ENCODE measurements at regions not wholly inside any gene's neighbourhood (a gene's known extent, or its start where the extent isn't known, plus 50 kb on each side); places are given as distances from the start of the nearest gene placed in this dataset.

- TF ChIP-seq, protein P1, sequence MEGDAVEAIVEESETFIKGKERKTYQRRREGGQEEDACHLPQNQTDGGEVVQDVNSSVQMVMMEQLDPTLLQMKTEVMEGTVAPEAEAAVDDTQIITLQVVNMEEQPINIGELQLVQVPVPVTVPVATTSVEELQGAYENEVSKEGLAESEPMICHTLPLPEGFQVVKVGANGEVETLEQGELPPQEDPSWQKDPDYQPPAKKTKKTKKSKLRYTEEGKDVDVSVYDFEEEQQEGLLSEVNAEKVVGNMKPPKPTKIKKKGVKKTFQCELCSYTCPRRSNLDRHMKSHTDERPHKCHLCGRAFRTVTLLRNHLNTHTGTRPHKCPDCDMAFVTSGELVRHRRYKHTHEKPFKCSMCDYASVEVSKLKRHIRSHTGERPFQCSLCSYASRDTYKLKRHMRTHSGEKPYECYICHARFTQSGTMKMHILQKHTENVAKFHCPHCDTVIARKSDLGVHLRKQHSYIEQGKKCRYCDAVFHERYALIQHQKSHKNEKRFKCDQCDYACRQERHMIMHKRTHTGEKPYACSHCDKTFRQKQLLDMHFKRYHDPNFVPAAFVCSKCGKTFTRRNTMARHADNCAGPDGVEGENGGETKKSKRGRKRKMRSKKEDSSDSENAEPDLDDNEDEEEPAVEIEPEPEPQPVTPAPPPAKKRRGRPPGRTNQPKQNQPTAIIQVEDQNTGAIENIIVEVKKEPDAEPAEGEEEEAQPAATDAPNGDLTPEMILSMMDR (IDR thresholded peaks at IDR 0.05), result no peak
- TF ChIP-seq POLR2A (IDR thresholded peaks at IDR 0.05) (no peak), POLR2AphosphoS5 (IDR thresholded peaks at IDR 0.05) (no peak)
Observed at GRCh38 chr6:122063076-122063475, 336.4 kb upstream of the HSF2 start.

All from gastroesophageal sphincter (tissue), 3 donors.